Pancreas (tissue), 10 donors: ENCODE measurements at regions not wholly inside any gene's neighbourhood (a gene's known extent, or its start where the extent isn't known, plus 50 kb on each side); places are given as distances from the start of the nearest gene placed in this dataset.

Experiments
- ATAC-seq, 4 donors: fragments of 200-7000 bp; cut with Tn5 transposase; one replicate each; pipeline versions ENCODE4 v1.8.0 to v1.9.1; 2020; ENCODE audit warnings: mild to moderate bottlenecking in 4 of 4, moderate library complexity in 4 of 4
- DNase-seq, 6 donors: peaks; one replicate each; pipeline ENCODE4 v3.0.0-alpha.2; 2020
- FAIRE-seq: peaks from 2 replicates; lab custom pipeline; 2012; peaks lifted over from hg19 to GRCh38; lab: Jason Lieb, UNC
- H3K27ac ChIP-seq, 4 donors: fragments of 200-600 bp; sonication (generic); 1 replicate in 3 of 4; 2 replicates in 1 of 4; pipeline versions ENCODE4 v1.5.0 to v1.8.0; 2020
- H3K27me3 ChIP-seq, 4 donors: fragments of 200-600 bp; one replicate each; pipeline ENCODE4 v1.8.0; 2021
- H3K36me3 ChIP-seq, 3 donors: fragments of 200-600 bp; sonication (generic) in 1 of 3; one replicate each; pipeline versions ENCODE4 v1.5.0 to v1.8.0; 2020 to 2021
- H3K4me1 ChIP-seq, 3 donors: fragments of 200-600 bp; one replicate each; pipeline ENCODE4 v1.8.0; 2021
- H3K4me3 ChIP-seq, 4 donors: fragments of 200-600 bp; sonication (generic) in 2 of 4; one replicate each; pipeline versions ENCODE4 v1.5.0 to v1.8.0; 2020 to 2021
- H3K9me3 ChIP-seq, 4 donors: fragments of 200-600 bp; one replicate each; pipeline ENCODE4 v1.8.0; 2021
- WGBS, 2 donors: extraction: QIAGEN DNeasy Blood & Tissue Kit; methylation state at CpG; one replicate each; pipeline ENCODE4 v1.1.7; 2013; 5-methylcytosine and 5-hydroxymethylcytosine counted together
- intact Hi-C, 3 donors: fragments of 100-400 bp; cut with DNase I; formaldehyde crosslinking; loops; one replicate each; pipeline versions ENCODE4 v1.11.1 to v1.14.2; 2022
- TF ChIP-seq, protein P1 (sequence below), 4 donors: fragments of 200-600 bp; sonication (generic) in 3 of 4; IDR thresholded peaks; one replicate each; pipeline versions ENCODE4 v1.5.0 to v1.8.0; 2021; ENCODE audit warnings: antibody characterized with exemption in 4 of 4
- donor health status: healthy with polysubstance abuse.
- donor health status: DM: no; HTN: no; CAD: no; lungs with moderate emphysema.
- donor health status: DM: no; HTN: no; CAD: no.
- donor health status: control.
- donor health status: control.
- donor health status: Bipolar disorder and iron deficiency.
- donor health status: DM: yes; HTN: yes; CAD: no.
- donor health status: DM: no; HTN: no; CAD: no.
- donor health status: DM: no; HTN: no; CAD: no.
- donor health status: DM: yes; HTN: yes; CAD: no.

DNA sequence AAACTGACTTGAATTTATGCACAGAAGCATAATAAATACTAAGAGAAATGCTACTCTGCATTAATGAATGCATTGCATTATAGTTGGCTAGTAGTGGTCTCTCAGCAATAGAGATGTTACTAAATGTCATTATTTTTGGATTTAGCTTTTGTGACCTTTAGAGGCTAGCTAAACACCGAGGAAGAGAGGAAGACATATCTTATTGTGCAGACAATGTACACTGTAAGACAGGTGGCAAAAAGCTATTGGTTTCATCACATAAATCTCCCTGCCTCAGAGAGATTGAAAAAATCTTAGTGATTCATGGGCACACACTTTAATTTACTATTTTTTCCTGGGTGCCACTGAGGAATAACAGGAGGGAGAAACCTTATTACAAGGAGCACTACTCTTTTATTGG, 435.9 kb downstream of the TMEM232 start:
- H3K4me1 ChIP-seq: no peaks in the 10 kb centered on the region
- TF ChIP-seq, protein P1, sequence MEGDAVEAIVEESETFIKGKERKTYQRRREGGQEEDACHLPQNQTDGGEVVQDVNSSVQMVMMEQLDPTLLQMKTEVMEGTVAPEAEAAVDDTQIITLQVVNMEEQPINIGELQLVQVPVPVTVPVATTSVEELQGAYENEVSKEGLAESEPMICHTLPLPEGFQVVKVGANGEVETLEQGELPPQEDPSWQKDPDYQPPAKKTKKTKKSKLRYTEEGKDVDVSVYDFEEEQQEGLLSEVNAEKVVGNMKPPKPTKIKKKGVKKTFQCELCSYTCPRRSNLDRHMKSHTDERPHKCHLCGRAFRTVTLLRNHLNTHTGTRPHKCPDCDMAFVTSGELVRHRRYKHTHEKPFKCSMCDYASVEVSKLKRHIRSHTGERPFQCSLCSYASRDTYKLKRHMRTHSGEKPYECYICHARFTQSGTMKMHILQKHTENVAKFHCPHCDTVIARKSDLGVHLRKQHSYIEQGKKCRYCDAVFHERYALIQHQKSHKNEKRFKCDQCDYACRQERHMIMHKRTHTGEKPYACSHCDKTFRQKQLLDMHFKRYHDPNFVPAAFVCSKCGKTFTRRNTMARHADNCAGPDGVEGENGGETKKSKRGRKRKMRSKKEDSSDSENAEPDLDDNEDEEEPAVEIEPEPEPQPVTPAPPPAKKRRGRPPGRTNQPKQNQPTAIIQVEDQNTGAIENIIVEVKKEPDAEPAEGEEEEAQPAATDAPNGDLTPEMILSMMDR (IDR thresholded peaks at IDR 0.05): no peak
- WGBS, 2 donors: 58 to 71% methylated on average over 1 of the region's 1 CpG
- no peaks in the 10 kb centered on the region for H3K27me3 ChIP-seq
- ATAC-seq (no peak), DNase-seq (no peak), FAIRE-seq (no peak)
- no peak overlapping the region for H3K4me3 ChIP-seq
- H3K27ac ChIP-seq: no peak overlapping the region
- no peaks in the 10 kb centered on the region for H3K36me3 ChIP-seq
- intact Hi-C loops: no loop called here
- H3K9me3 ChIP-seq: no peaks in the 10 kb centered on the region

DNA sequence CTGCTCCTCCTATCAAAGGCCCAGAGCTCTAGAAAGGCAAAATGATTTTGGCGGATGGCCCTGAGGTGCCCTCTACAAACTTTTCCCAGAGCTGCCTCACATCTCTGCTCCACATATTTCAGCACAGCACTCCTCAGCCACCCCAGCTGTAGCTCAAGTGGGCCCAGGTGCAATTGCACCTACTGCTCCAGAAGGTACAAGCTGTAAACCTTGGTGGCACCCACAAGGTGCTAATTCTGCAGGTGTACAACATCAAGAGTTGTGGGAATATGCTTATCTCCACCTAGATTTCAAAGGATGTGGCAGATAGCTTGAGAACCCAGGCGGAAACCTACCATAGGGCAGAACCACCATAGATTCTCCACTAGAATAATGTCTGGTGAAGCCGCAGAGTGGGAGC, 432.2 kb downstream of the TMEM232 start:
- no peaks in the 10 kb centered on the region for H3K36me3 ChIP-seq
- intact Hi-C loops: no loop called here
- ATAC-seq (no peak), DNase-seq (no peak), FAIRE-seq (no peak)
- no peak overlapping the region for H3K27ac ChIP-seq
- H3K4me1 ChIP-seq: peaks cover 0 to 6% (median 0%) of the 10 kb centered on the region in 3 donors
- H3K27me3 ChIP-seq: no peaks in the 10 kb centered on the region
- no peaks in the 10 kb centered on the region for H3K9me3 ChIP-seq
- no peak overlapping the region for H3K4me3 ChIP-seq
- WGBS, 2 donors: 94 to 98% methylated on average over 3 of the region's 3 CpGs
- TF ChIP-seq, protein P1 (IDR thresholded peaks at IDR 0.05): no peak

DNA sequence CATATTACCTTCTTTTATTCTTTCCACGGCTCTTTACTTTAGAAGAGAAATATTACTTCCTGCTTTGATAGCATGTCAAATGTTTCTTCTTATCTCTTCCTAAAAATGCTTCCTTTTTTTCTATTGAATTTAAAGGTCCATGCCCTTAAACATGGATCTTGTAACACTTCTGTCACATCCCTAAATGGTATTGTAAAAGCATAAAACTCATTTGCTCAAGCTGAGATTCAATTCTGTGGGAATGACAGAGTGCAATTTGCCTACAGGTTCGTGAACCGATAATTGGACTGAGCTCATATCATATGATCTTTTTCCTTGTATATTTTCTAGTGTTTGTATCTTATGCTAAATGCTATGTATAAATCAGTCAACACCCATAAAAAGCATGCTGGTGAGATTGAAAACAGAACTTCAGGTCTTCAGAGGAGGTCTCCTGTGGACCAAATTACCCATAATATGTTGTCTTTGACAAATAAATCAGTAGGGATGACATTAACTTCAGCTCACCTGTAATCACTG, 429.3 kb downstream of the TMEM232 start:
- Histone ChIP-seq H3K27ac (no peak overlapping the region), H3K36me3 (no peaks in the 10 kb centered on the region), H3K9me3 (no peaks in the 10 kb centered on the region), H3K27me3 (no peaks in the 10 kb centered on the region), H3K4me1 (peaks cover 0 to 6% (median 0%) of the 10 kb centered on the region in 3 donors), H3K4me3 (no peak overlapping the region)
- FAIRE-seq: no peak
- TF ChIP-seq, protein P1 (IDR thresholded peaks at IDR 0.05): no peak
- WGBS, 2 donors: 15 to 25% methylated on average over 3 of the region's 3 CpGs
- ATAC-seq: no peak
- no peak for DNase-seq
- intact Hi-C loops: no loop called here

DNA sequence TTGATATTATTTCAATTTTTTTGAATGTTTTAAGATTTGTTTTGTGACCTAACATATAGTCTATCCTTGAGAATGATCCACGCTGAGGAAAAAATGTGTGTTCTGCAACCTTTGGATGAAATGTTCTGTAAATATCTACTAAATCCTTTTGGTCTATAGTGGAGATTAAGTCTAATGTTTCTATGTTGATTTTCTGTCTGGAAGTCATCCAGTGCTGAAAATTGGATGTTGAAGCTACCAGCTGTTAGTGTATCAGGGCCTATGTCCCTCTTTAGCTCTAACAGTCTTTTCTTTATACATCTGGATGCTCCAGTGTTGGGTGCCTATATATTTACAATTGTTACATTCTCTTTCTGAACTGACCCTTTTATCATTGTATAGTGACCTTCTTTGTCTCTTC, 422.3 kb downstream of the TMEM232 start:
- no peak for FAIRE-seq
- Histone ChIP-seq H3K27me3 (no peaks in the 10 kb centered on the region), H3K4me1 (no peaks in the 10 kb centered on the region), H3K9me3 (peaks cover 0 to 3% (median 0%) of the 10 kb centered on the region in 4 donors), H3K4me3 (no peak overlapping the region), H3K36me3 (no peaks in the 10 kb centered on the region), H3K27ac (no peak overlapping the region)
- 73 to 75% methylated on average over 1 of the region's 1 CpG for WGBS, 2 donors
- TF ChIP-seq, protein P1 (IDR thresholded peaks at IDR 0.05): no peak
- ATAC-seq: no peak
- intact Hi-C loops: no loop called here
- no peak for DNase-seq

DNA sequence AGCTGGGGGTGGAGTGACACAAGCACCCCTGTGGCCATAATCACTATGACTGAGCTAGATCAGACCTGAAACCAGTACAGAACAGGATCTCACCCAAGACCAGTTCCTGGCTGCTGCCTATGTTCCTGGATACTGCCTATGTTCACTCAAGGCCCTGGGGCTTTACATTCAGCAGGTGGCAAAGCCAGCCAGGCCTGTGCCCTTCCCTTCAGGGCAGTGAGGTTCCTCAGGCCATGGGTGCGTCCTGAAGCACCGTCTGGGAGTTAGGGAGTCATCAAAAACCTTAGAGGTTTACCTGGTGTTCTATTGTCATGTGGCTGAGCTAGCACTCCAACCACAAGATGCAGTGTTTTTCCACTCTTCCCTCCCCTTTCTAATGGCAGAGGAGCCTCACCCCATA, 419.8 kb downstream of the TMEM232 start:
- H3K27me3 ChIP-seq: no peaks in the 10 kb centered on the region
- WGBS, 2 donors: 91 to 94% methylated on average over 2 of the region's 2 CpGs
- no peaks in the 10 kb centered on the region for H3K36me3 ChIP-seq
- ATAC-seq (no peak), DNase-seq (no peak), FAIRE-seq (no peak)
- H3K9me3 ChIP-seq: peaks cover 0 to 3% (median 0%) of the 10 kb centered on the region in 4 donors
- H3K27ac ChIP-seq: no peak overlapping the region
- H3K4me3 ChIP-seq: no peak overlapping the region
- intact Hi-C loops: no loop called here
- H3K4me1 ChIP-seq: no peaks in the 10 kb centered on the region
- TF ChIP-seq, protein P1 (IDR thresholded peaks at IDR 0.05): no peak
